Epithelial cell of proximal tubule (primary cell): ENCODE measurements at regions not wholly inside any gene's neighbourhood (a gene's known extent, or its start where the extent isn't known, plus 50 kb on each side); places are given as distances from the start of the nearest gene placed in this dataset.

ENCODE experiments used
- DNase-seq: peaks from one replicate; pipeline ENCODE4 v3.0.0-alpha.2; 2011; ENCODE audit warnings: low read depth
- H3K4me3 ChIP-seq: 2 replicates; pipeline ENCODE4 v1.5.1; 2011; ENCODE audit warnings: low read depth, mild to moderate bottlenecking, low read length
- TF ChIP-seq, protein P1 (sequence below): conservative IDR thresholded peaks from 2 replicates; pipeline ENCODE4 v1.5.1; 2012; ENCODE audit warnings: low read depth, mild to moderate bottlenecking, low read length

DNA sequence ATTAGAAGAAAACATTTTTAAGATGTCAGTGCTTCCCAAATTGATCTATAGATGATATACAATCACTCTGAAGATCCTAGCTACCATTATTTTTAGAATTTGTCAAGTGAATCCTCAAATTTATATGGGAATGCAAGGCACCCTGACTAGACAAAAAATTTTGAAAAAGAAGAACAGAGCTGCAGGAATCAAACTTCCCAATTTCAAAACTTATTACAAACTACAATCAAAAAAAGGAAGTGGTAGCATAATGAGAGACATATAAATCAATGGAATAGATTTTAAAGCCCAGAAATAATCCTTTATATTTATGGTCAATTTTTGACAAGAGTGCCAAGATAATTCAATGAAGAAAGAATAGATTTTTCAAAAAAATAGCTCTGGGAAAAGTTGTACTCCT lies 198.3 kb upstream of the KCNJ16 start:
- TF ChIP-seq, protein P1, sequence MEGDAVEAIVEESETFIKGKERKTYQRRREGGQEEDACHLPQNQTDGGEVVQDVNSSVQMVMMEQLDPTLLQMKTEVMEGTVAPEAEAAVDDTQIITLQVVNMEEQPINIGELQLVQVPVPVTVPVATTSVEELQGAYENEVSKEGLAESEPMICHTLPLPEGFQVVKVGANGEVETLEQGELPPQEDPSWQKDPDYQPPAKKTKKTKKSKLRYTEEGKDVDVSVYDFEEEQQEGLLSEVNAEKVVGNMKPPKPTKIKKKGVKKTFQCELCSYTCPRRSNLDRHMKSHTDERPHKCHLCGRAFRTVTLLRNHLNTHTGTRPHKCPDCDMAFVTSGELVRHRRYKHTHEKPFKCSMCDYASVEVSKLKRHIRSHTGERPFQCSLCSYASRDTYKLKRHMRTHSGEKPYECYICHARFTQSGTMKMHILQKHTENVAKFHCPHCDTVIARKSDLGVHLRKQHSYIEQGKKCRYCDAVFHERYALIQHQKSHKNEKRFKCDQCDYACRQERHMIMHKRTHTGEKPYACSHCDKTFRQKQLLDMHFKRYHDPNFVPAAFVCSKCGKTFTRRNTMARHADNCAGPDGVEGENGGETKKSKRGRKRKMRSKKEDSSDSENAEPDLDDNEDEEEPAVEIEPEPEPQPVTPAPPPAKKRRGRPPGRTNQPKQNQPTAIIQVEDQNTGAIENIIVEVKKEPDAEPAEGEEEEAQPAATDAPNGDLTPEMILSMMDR, result no peak
- no peak for DNase-seq
- H3K4me3 ChIP-seq, result no peak overlapping the region

DNA sequence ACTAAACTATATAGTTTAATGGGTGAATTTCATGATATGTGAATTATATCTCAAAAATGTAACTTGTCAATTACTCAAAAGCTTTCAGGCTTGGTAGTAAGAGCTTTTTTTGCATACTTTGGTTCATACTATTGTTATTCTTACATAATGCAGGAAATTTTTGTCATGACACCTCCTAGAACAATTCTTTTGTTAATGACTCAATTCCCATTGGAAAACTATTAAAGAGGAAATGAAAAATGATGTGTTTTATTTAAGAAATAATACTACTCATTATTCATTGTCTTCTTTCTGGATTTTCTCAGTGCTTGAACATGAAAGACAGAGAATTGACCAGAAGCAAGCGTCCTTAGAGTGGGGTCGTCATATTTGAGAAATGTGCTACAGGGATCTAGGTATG lies 196.4 kb upstream of the KCNJ16 start:
- no peak overlapping the region for H3K4me3 ChIP-seq
- DNase-seq, result no peak
- TF ChIP-seq, protein P1, result no peak

DNA sequence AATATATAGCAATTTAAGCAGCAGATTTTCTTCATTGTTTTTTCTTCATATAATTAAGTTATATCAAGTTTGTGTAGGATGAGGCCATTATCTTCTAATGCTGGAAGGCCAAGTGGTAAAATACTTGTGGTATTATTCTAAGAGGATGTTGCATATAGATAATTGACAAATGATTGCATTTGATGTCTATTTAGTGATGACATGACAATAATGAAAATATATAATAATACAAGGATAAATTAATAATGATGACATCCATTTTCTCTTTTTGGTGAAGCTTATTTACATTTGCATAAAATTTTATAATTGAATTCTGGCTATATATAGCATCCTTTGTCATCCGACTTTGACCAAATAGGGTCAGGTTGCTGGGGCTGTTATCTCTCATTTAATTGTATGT lies 195.4 kb upstream of the KCNJ16 start:
- TF ChIP-seq, protein P1, result no peak
- DNase-seq, result no peak
- H3K4me3 ChIP-seq, result no peak overlapping the region

DNA sequence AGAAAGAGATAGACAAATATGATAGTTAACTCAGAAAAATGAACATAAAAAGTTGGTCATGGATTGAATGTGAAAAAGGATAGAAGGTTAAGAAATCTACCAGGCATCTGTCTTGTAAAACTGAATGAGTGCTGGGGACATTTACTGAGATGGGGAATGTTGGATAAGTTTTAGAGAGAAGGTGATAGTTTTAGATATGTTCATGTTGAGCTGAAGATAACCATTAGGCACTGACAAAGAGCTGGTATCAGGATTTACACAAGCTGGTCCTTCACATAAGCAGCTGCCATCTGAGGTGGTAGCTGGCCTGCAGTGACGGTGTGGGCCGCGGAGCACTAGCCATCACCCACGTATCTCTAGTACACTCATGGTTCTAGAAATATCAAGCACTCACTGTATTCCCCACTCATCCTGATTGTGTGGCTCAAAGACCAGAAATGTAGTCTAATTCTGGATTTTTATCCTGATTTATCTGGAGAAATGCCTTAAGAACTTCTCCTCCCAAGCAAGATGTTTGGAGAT lies 194.4 kb upstream of the KCNJ16 start:
- TF ChIP-seq, protein P1, result no peak
- DNase-seq, result no peak

DNA sequence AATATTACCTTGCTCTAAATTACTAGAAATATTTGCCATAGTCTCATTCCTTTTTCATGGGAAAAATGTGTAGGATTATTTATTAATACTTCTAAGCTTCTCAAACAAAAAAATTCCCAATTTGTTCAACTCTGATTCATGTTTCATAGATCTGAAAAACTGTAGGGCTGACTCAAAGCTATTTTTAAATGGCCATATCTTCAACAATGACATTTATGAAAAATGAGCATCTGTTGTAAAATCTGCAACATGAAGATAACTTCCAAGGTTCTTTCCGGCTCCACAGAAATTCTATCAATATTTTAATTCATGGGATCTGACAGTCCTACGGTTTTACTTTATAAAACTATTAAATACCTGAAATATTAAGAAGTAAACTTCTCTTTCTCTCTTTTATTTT lies 192.7 kb upstream of the KCNJ16 start:
- DNase-seq, result no peak
- no peak overlapping the region for H3K4me3 ChIP-seq

More for the DNA sequence above, 194.4 kb upstream of the KCNJ16 start:
- H3K4me3 ChIP-seq, result no peak overlapping the region

DNA sequence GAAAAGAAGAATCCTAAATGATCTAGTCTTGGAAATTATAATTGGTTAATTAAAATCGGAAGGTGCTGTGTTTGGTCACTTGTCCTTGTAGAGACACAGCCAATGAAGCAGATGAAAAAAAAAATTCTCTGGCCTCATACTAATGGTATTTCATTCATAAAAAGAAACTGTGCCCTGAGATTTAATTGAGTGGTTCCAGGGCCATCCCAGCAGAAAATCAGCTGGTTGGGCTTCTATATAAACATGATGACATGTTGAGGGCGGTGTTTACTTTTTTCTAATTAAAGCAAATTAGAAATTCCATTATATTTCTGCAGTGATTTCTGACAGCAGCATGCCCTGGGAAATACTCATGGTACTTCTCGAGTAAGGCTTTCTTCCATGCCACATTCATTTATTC lies 191.9 kb upstream of the KCNJ16 start:
- TF ChIP-seq, protein P1, result no peak
- H3K4me3 ChIP-seq, result no peak overlapping the region
- no peak for DNase-seq

More for the DNA sequence above, 192.7 kb upstream of the KCNJ16 start:
- TF ChIP-seq, protein P1, result no peak

DNA sequence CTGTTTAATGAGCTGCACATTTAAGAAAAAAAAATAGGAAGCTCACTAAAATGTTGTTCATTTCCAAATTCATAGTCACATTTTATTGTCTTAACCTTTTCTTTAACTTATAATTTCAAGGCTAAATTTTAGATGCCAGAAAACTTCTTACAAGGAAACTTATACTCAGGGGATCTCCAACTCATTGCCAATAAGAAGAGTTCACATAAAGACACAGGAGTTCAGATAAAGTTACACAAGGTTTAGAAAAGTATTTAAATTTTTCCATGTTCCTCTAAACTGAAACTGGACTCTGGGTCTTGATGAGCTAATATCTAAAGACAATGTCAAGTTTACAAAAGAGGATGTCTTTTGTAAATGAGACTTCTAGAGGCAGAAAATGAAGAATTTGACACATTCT lies 190.7 kb upstream of the KCNJ16 start:
- TF ChIP-seq, protein P1, result no peak
- no peak overlapping the region for H3K4me3 ChIP-seq
- no peak for DNase-seq
